Upper lobe of left lung (tissue), 6 donors: ENCODE measurements at regions not wholly inside any gene's neighbourhood (a gene's known extent, or its start where the extent isn't known, plus 50 kb on each side); places are given as distances from the start of the nearest gene placed in this dataset.
"Not testable (repeated sequence)": the region's sequence is repeated elsewhere in the genome, so short reads cannot be mapped to it uniquely, and the experiment has no call there.

Experiments
- ATAC-seq, 2 donors: fragments of 200-7000 bp; cut with Tn5 transposase; one replicate each; pipeline ENCODE4 v1.9.1; 2022; ENCODE audit warnings: mild to moderate bottlenecking in 2 of 2, moderate library complexity in 2 of 2; ENCODE audit not compliant: low FRiP score in 2 of 2
- DNase-seq, 2 donors: peaks; one replicate each; pipeline ENCODE4 v3.0.0-alpha.2; 2019 to 2020
- H3K27ac ChIP-seq, 4 donors: fragments of 200-600 bp; sonication (generic); one replicate each; pipeline ENCODE4 v1.5.1; 2016 to 2019
- H3K27me3 ChIP-seq, 4 donors: fragments of 200-600 bp; sonication (generic); one replicate each; pipeline ENCODE4 v1.5.1; 2017 to 2019
- H3K36me3 ChIP-seq, 4 donors: fragments of 200-600 bp; sonication (generic); one replicate each; pipeline ENCODE4 v1.5.1; 2016 to 2019
- H3K4me1 ChIP-seq, 4 donors: fragments of 200-600 bp; sonication (generic); one replicate each; pipeline ENCODE4 v1.5.1; 2018 to 2019
- H3K4me3 ChIP-seq, 4 donors: fragments of 200-600 bp; sonication (generic); one replicate each; pipeline ENCODE4 v1.5.1; 2017 to 2019; ENCODE audit warnings: mild to moderate bottlenecking in 2 of 4, moderate library complexity in 1 of 4
- H3K9me3 ChIP-seq, 4 donors: fragments of 200-600 bp; sonication (generic); one replicate each; pipeline ENCODE4 v1.5.1; 2018 to 2019
- EP300 ChIP-seq, 4 donors: sonication (generic); formaldehyde crosslinking; IDR thresholded peaks; one replicate each; pipeline ENCODE4 v1.5.1; 2017; ENCODE audit warnings: antibody characterized with exemption in 4 of 4, control low read depth in 2 of 4
- POLR2A ChIP-seq, 4 donors: fragments of 450-650 bp; IDR thresholded peaks; one replicate each; pipeline ENCODE4 v1.5.1; 2016 to 2017; ENCODE audit warnings: antibody characterized with exemption in 4 of 4, mild to moderate bottlenecking in 2 of 4
- POLR2AphosphoS5 ChIP-seq, 2 donors: sonication (generic); formaldehyde crosslinking; IDR thresholded peaks; one replicate each; pipeline ENCODE4 v1.5.1; 2017; ENCODE audit warnings: antibody characterized with exemption in 2 of 2
- WGBS, 2 donors: methylation state at CpG; one replicate each; pipeline ENCODE4 v1.1.5; 2017 to 2018; 5-methylcytosine and 5-hydroxymethylcytosine counted together
- TF ChIP-seq, protein P1 (sequence below), 6 experiments: fragments of 450-650 bp in 4 of 6; fragments of 200-600 bp in 2 of 6; sonication (generic) in 2 of 6; IDR thresholded peaks; one replicate each; pipeline ENCODE4 v1.5.1; 2016 to 2019; ENCODE audit warnings: antibody characterized with exemption in 6 of 6
- donor health status: DM: no; HTN: no; CAD: no; lungs with moderate emphysema.
- donor health status: DM: no; HTN: yes; CAD: no; lungs with severe emphysema.

DNA sequence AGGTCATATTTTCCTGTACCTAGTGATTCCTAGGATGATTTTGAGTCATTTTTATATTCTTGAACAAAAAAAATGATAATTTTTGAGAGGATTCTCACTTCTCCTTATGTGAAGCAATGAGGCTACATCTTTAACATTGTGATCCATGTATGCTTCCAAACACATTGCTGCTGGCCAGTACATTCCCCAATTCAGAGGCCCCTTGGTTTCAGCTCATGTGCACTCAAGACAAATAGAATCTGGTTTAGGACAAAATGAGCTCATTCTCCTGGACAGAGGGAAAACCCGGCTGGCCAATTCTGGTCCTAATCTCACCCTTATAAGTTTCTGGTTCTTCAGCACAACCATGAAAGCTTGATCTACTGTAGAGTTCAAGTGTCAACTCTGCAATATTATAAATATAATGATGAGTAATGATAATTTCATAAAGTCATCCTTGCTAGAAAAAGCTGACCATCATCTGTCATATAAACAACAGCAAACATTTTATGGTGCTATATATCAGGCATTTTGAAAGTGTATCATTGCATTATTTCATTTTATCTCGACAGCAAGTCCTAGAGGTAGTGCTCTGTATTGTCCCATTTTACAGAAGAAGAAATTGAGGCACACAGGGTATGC, 139.1 kb upstream of the ZNF366 start:
- DNase-seq, result no peak

GRCh38 chr5:72645064-72645846, 138.0 kb upstream of the ZNF366 start:
- Histone ChIP-seq H3K27ac (no peak overlapping the region), H3K9me3 (no peaks in the 10 kb centered on the region), H3K36me3 (no peaks in the 10 kb centered on the region), H3K27me3 (no peaks in the 10 kb centered on the region), H3K4me1 (no peaks in the 10 kb centered on the region), H3K4me3 (no peak overlapping the region)
- no peak for DNase-seq
- TF ChIP-seq POLR2AphosphoS5 (IDR thresholded peaks at IDR 0.05) (no peak), EP300 (IDR thresholded peaks at IDR 0.05) (no peak), POLR2A (IDR thresholded peaks at IDR 0.05) (no peak)
- TF ChIP-seq, protein P1, sequence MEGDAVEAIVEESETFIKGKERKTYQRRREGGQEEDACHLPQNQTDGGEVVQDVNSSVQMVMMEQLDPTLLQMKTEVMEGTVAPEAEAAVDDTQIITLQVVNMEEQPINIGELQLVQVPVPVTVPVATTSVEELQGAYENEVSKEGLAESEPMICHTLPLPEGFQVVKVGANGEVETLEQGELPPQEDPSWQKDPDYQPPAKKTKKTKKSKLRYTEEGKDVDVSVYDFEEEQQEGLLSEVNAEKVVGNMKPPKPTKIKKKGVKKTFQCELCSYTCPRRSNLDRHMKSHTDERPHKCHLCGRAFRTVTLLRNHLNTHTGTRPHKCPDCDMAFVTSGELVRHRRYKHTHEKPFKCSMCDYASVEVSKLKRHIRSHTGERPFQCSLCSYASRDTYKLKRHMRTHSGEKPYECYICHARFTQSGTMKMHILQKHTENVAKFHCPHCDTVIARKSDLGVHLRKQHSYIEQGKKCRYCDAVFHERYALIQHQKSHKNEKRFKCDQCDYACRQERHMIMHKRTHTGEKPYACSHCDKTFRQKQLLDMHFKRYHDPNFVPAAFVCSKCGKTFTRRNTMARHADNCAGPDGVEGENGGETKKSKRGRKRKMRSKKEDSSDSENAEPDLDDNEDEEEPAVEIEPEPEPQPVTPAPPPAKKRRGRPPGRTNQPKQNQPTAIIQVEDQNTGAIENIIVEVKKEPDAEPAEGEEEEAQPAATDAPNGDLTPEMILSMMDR (IDR thresholded peaks at IDR 0.05), result no peak
- no peak for ATAC-seq
- 75 to 79% methylated on average over 6 of the region's 6 CpGs for WGBS, 2 donors

More for the DNA sequence above, 139.1 kb upstream of the ZNF366 start:
- H3K27me3 ChIP-seq, result no peaks in the 10 kb centered on the region
- ATAC-seq, result no peak
- H3K4me1 ChIP-seq, result no peaks in the 10 kb centered on the region
- no peak overlapping the region for H3K4me3 ChIP-seq
- TF ChIP-seq EP300 (IDR thresholded peaks at IDR 0.05) (no peak), POLR2AphosphoS5 (IDR thresholded peaks at IDR 0.05) (no peak), POLR2A (IDR thresholded peaks at IDR 0.05) (no peak)
- no peaks in the 10 kb centered on the region for H3K36me3 ChIP-seq
- 85% methylated on average over 2 of the region's 2 CpGs for WGBS, 2 donors
- no peak overlapping the region for H3K27ac ChIP-seq
- H3K9me3 ChIP-seq, result no peaks in the 10 kb centered on the region

DNA sequence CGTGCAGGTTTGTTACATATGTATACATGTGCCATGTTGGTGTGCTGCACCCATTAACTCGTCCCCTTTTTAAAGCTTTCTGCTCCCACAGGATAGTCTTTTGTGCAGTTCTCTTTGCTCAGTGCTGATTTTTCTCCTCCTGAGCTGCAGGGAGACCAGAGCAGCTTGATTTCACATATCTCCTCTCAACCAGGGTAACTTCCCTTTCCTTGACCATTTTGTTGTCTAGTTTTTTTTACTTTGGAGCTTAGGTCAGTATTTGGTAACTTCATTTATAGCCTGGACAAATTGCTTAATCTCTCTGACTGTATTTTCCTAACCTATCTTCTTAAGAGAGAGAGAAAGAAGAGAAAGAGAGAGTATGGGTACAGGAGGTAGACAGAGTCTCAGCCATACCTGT, 137.1 kb upstream of the ZNF366 start:
- no peaks in the 10 kb centered on the region for H3K27me3 ChIP-seq
- no peak for ATAC-seq
- TF ChIP-seq, protein P1 (IDR thresholded peaks at IDR 0.05), result no peak
- TF ChIP-seq POLR2AphosphoS5 (IDR thresholded peaks at IDR 0.05), result no peak
- no peak for TF ChIP-seq POLR2A (IDR thresholded peaks at IDR 0.05)
- no peak for TF ChIP-seq EP300 (IDR thresholded peaks at IDR 0.05)

GRCh38 chr5:72641164-72641563, 134.0 kb upstream of the ZNF366 start:
- Histone ChIP-seq H3K9me3 (no peaks in the 10 kb centered on the region), H3K36me3 (no peaks in the 10 kb centered on the region), H3K4me1 (no peaks in the 10 kb centered on the region), H3K4me3 (no peak overlapping the region), H3K27ac (no peak overlapping the region), H3K27me3 (no peaks in the 10 kb centered on the region)
- TF ChIP-seq POLR2A (IDR thresholded peaks at IDR 0.05) (no peak), POLR2AphosphoS5 (IDR thresholded peaks at IDR 0.05) (no peak), EP300 (IDR thresholded peaks at IDR 0.05) (no peak)
- TF ChIP-seq, protein P1 (IDR thresholded peaks at IDR 0.05), result no peak
- DNase-seq (no peak), ATAC-seq (no peak)
- 89 to 94% methylated on average over 2 of the region's 2 CpGs for WGBS, 2 donors

More for the DNA sequence above, 137.1 kb upstream of the ZNF366 start:
- Histone ChIP-seq H3K4me1 (no peaks in the 10 kb centered on the region), H3K4me3 (no peak overlapping the region), H3K36me3 (no peaks in the 10 kb centered on the region), H3K27ac (no peak overlapping the region), H3K9me3 (no peaks in the 10 kb centered on the region)
- no peak for DNase-seq
- WGBS, 2 donors, result 81 to 88% methylated on average over 2 of the region's 2 CpGs

- Histone ChIP-seq H3K9me3 (no peaks in the 10 kb centered on the region), H3K27ac (no peak overlapping the region), H3K27me3 (no peaks in the 10 kb centered on the region), H3K4me3 (no peak overlapping the region), H3K36me3 (no peaks in the 10 kb centered on the region), H3K4me1 (no peaks in the 10 kb centered on the region)
- DNase-seq (no peak), ATAC-seq (no peak)
- TF ChIP-seq POLR2AphosphoS5 (IDR thresholded peaks at IDR 0.05) (no peak), POLR2A (IDR thresholded peaks at IDR 0.05) (no peak), EP300 (IDR thresholded peaks at IDR 0.05) (no peak)
- TF ChIP-seq, protein P1 (IDR thresholded peaks at IDR 0.05), result no peak
Observed at GRCh38 chr5:72637058-72637457, 129.8 kb upstream of the ZNF366 start.

- not testable (repeated sequence) for H3K4me3 ChIP-seq
- 97 to 100% methylated on average over 2 of the region's 2 CpGs for WGBS, 2 donors
Observed at GRCh38 chr5:72636565-72636964, 129.4 kb upstream of the ZNF366 start.

More at GRCh38 chr5:72636565-72636964, 129.4 kb upstream of the ZNF366 start:
- not testable (repeated sequence) for DNase-seq, ATAC-seq, H3K4me1 ChIP-seq, H3K36me3 ChIP-seq, H3K9me3 ChIP-seq, H3K27ac ChIP-seq, H3K27me3 ChIP-seq
